GM12875 (cell line): ENCODE measurements at regions not wholly inside any gene's neighbourhood (a gene's known extent, or its start where the extent isn't known, plus 50 kb on each side); places are given as distances from the start of the nearest gene placed in this dataset.
"Not testable (repeated sequence)": the region's sequence is repeated elsewhere in the genome, so short reads cannot be mapped to it uniquely, and the experiment has no call there.

Experiments
- H3K4me3 ChIP-seq: one replicate; pipeline ENCODE4 v1.5.1; 2011; ENCODE audit warnings: low read depth, low read length, control low read depth
- CTCF ChIP-seq: IDR thresholded peaks from 2 replicates; pipeline ENCODE4 v1.5.1; 2011; ENCODE audit warnings: low read depth, mild to moderate bottlenecking, control low read depth, inconsistent platforms, low read length, moderate library complexity, borderline replicate concordance; ENCODE audit not compliant: insufficient read depth

GRCh38 chr11:38411149-38411548, 1813.1 kb upstream of the RAG2 start:
- TF ChIP-seq CTCF, result no peak
- no peak overlapping the region for H3K4me3 ChIP-seq

- H3K4me3 ChIP-seq, result no peak overlapping the region
- no peak for TF ChIP-seq CTCF
Measured at GRCh38 chr11:38402063-38402462, 1804.0 kb upstream of the RAG2 start.

GRCh38 chr11:38392176-38392575, 1794.1 kb upstream of the RAG2 start:
- no peak overlapping the region for H3K4me3 ChIP-seq
- TF ChIP-seq CTCF, result no peak

- H3K4me3 ChIP-seq, result no peak overlapping the region
- TF ChIP-seq CTCF, result no peak
Measured at GRCh38 chr11:38384568-38384967, 1786.5 kb upstream of the RAG2 start.

- no peak for TF ChIP-seq CTCF
- H3K4me3 ChIP-seq, result no peak overlapping the region
Measured at GRCh38 chr11:38365274-38365673, 1767.2 kb upstream of the RAG2 start.

- no peak for TF ChIP-seq CTCF
- H3K4me3 ChIP-seq, result no peak overlapping the region
Measured at GRCh38 chr11:38356255-38356654, 1758.2 kb upstream of the RAG2 start.

- no peak for TF ChIP-seq CTCF
- H3K4me3 ChIP-seq, result no peak overlapping the region
Measured at GRCh38 chr11:38345286-38345685, 1747.2 kb upstream of the RAG2 start.

GRCh38 chr11:38341612-38342011, 1743.6 kb upstream of the RAG2 start:
- H3K4me3 ChIP-seq, result not testable (repeated sequence)
